Suprapubic skin (tissue), 4 donors: ENCODE measurements at regions not wholly inside any gene's neighbourhood (a gene's known extent, or its start where the extent isn't known, plus 50 kb on each side); places are given as distances from the start of the nearest gene placed in this dataset.

Experiments used
- DNase-seq, 2 donors: peaks; one replicate each; pipeline ENCODE4 v3.0.0-alpha.2; 2019; ENCODE audit warnings: low spot score in 2 of 2
- H3K27ac ChIP-seq: fragments of 200-600 bp; sonication (generic); one replicate; pipeline ENCODE4 v1.5.1; 2019
- H3K27me3 ChIP-seq: fragments of 200-600 bp; sonication (generic); one replicate; pipeline ENCODE4 v1.5.1; 2019
- H3K36me3 ChIP-seq: fragments of 200-600 bp; sonication (generic); one replicate; pipeline ENCODE4 v1.5.1; 2019
- H3K4me1 ChIP-seq: fragments of 200-600 bp; sonication (generic); one replicate; pipeline ENCODE4 v1.5.1; 2019
- H3K4me3 ChIP-seq: fragments of 200-600 bp; sonication (generic); one replicate; pipeline ENCODE4 v1.5.1; 2019; ENCODE audit warnings: mild to moderate bottlenecking
- H3K9me3 ChIP-seq: fragments of 200-600 bp; sonication (generic); one replicate; pipeline ENCODE4 v1.5.1; 2019
- CTCF ChIP-seq, 2 donors: fragments of 200-600 bp in 1 of 2; fragments of 450-650 bp in 1 of 2; sonication (generic) in 1 of 2; IDR thresholded peaks; one replicate each; pipeline ENCODE4 v1.5.1; 2016 to 2019; ENCODE audit warnings: antibody characterized with exemption in 2 of 2, mild to moderate bottlenecking in 1 of 2, moderate library complexity in 1 of 2
- EP300 ChIP-seq: sonication (generic); formaldehyde crosslinking; IDR thresholded peaks from one replicate; pipeline ENCODE4 v1.6.1; 2017; ENCODE audit warnings: antibody characterized with exemption
- POLR2A ChIP-seq, 2 donors: fragments of 450-650 bp; IDR thresholded peaks; one replicate each; pipeline ENCODE4 v1.6.1; 2017; ENCODE audit warnings: antibody characterized with exemption in 2 of 2, mild to moderate bottlenecking in 2 of 2, moderate library complexity in 2 of 2
- POLR2AphosphoS5 ChIP-seq, 3 donors: sonication (generic); formaldehyde crosslinking; IDR thresholded peaks; one replicate each; pipeline ENCODE4 v1.6.1; 2017; ENCODE audit warnings: antibody characterized with exemption in 3 of 3
- WGBS: methylation state at CpG from one replicate; pipeline ENCODE4 v1.1.5; 2018; 5-methylcytosine and 5-hydroxymethylcytosine counted together

- H3K36me3 ChIP-seq: no peaks in the 10 kb centered on the region
- WGBS: 69% methylated on average over 3 of the region's 3 CpGs
- H3K4me1 ChIP-seq: peaks cover 3% of the 10 kb centered on the region
- no peak overlapping the region for H3K4me3 ChIP-seq
- TF ChIP-seq EP300 (no peak), POLR2A (IDR thresholded peaks at IDR 0.05) (no peak), POLR2AphosphoS5 (IDR thresholded peaks at IDR 0.05) (no peak), CTCF (IDR thresholded peaks at IDR 0.05) (no peak)
- no peak for DNase-seq
- H3K9me3 ChIP-seq: no peaks in the 10 kb centered on the region
- no peaks in the 10 kb centered on the region for H3K27me3 ChIP-seq
- H3K27ac ChIP-seq: no peak overlapping the region
Observed at GRCh38 chr3:78405745-78406144, 1362.1 kb downstream of the ROBO1 start.

- Histone ChIP-seq H3K27ac (no peak overlapping the region), H3K36me3 (no peaks in the 10 kb centered on the region), H3K4me3 (no peak overlapping the region), H3K4me1 (peaks cover 3% of the 10 kb centered on the region), H3K9me3 (no peaks in the 10 kb centered on the region), H3K27me3 (no peaks in the 10 kb centered on the region)
- TF ChIP-seq EP300: no peak
- no peak for TF ChIP-seq POLR2AphosphoS5 (IDR thresholded peaks at IDR 0.05)
- TF ChIP-seq CTCF (IDR thresholded peaks at IDR 0.05): no peak
- no peak for TF ChIP-seq POLR2A (IDR thresholded peaks at IDR 0.05)
- WGBS: 52% methylated on average over 2 of the region's 2 CpGs
- DNase-seq: no peak
Observed at GRCh38 chr3:78406396-78406795, 1361.4 kb downstream of the ROBO1 start.

GRCh38 chr3:78410077-78410476 lies 1357.7 kb downstream of the ROBO1 start:
- Histone ChIP-seq H3K4me1 (no peaks in the 10 kb centered on the region), H3K4me3 (no peak overlapping the region), H3K36me3 (no peaks in the 10 kb centered on the region), H3K27me3 (no peaks in the 10 kb centered on the region), H3K9me3 (no peaks in the 10 kb centered on the region), H3K27ac (no peak overlapping the region)
- WGBS: 94% methylated on average over 2 of the region's 2 CpGs
- no peak for DNase-seq
- TF ChIP-seq POLR2A (IDR thresholded peaks at IDR 0.05) (no peak), POLR2AphosphoS5 (IDR thresholded peaks at IDR 0.05) (no peak), CTCF (IDR thresholded peaks at IDR 0.05) (no peak), EP300 (no peak)

- no peak for DNase-seq
- TF ChIP-seq POLR2AphosphoS5 (IDR thresholded peaks at IDR 0.05) (no peak), CTCF (IDR thresholded peaks at IDR 0.05) (no peak), POLR2A (IDR thresholded peaks at IDR 0.05) (no peak)
- H3K27ac ChIP-seq: no peak overlapping the region
- H3K27me3 ChIP-seq: no peaks in the 10 kb centered on the region
- no peaks in the 10 kb centered on the region for H3K36me3 ChIP-seq
- H3K9me3 ChIP-seq: no peaks in the 10 kb centered on the region
- 67% methylated on average over 2 of the region's 2 CpGs for WGBS
- no peak overlapping the region for H3K4me3 ChIP-seq
- H3K4me1 ChIP-seq: no peaks in the 10 kb centered on the region
Observed at GRCh38 chr3:78414261-78414660, 1353.5 kb downstream of the ROBO1 start.

GRCh38 chr3:78420611-78421010 lies 1347.2 kb downstream of the ROBO1 start:
- H3K4me3 ChIP-seq: no peak overlapping the region
- H3K9me3 ChIP-seq: no peaks in the 10 kb centered on the region
- no peaks in the 10 kb centered on the region for H3K36me3 ChIP-seq
- no peaks in the 10 kb centered on the region for H3K4me1 ChIP-seq
- no peak overlapping the region for H3K27ac ChIP-seq
- DNase-seq: no peak
- H3K27me3 ChIP-seq: no peaks in the 10 kb centered on the region
- TF ChIP-seq EP300 (no peak), POLR2AphosphoS5 (IDR thresholded peaks at IDR 0.05) (no peak), CTCF (IDR thresholded peaks at IDR 0.05) (no peak), POLR2A (IDR thresholded peaks at IDR 0.05) (no peak)
